AG08395 (cell line): ENCODE measurements at regions not wholly inside any gene's neighbourhood (a gene's known extent, or its start where the extent isn't known, plus 50 kb on each side); places are given as distances from the start of the nearest gene placed in this dataset.
A peak's percentile ranks its signal among the peaks of the same experiment; 100 is the strongest.

Source experiments
- DNase-seq: peaks from one replicate; pipeline ENCODE4 v3.0.0; 2012; ENCODE audit warnings: mixed read lengths, low spot score

DNA sequence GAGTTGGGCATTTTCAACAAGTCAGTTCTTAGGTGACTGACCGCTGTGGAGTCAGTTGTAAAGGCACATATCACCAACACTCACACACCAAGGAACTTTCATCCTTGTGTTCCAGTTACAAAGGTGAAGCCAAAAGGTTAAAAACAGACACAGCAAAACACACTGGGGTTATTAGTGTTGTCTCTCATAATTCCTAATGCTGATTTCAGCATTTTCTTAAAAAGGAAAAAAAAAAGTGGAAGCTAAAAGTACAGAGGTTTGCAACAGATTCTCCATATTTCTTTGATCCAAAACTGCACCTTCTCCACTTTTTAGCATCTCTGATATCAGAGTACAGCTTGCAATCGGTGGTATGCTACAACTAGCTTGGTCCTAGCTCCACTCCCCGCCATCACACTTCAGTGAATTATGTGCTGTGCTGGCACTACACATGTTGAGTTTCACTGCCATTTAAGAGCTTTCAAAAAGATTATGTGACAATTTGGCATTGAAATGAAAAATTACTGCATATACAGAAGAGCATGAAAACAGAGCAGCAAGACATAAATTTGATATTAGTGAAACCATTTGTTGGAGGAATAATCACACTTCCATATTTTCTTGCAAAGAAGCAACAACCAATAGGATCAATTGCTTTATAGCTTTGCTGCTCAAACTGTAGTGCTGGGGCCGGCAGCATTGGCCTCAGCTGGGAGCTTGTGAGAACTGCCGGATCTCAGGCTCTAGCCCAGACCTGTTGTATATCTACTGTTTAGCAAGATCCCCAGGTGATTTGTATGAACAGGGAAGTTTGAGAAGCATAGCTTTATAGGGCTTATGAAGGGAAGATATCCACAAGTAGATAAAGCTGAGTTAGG lies 62.3 kb upstream of the DAPL1 start:
- DNase-seq: no peak

DNA sequence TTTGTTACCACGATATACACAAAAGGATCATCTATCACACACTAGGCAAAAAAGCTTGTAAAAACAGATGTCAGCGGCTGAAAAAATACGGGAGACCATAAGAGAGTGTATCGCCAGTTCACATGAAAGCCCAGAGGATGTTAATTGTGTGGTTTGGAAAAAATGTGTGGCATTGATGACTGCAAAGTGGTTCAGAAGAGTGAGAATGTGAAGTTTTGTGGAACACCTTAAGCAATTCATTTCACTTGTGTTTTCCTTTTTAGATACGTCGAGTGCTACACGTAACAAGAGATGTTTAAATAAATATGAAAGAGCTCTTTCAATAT lies 61.7 kb upstream of the DAPL1 start:
- DNase-seq: no peak

DNA sequence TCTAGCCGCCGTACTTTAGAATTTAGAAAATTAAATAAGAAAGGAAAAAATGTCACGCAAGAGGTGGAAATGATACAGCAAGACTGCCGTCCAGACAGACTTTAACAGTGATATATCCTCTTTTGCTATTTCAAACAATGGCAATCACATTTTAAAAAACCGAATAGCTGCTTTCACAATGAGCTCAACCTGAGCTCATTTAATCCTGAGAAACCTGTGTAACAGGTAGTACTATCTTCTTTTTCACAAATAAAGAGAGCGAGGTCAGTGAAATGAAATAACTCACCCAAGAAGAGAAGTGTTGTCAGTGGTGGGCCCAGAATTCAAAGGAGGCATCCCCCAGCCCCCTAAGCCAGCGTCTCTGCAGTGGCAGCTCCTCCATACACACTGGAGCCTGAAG lies 60.7 kb upstream of the DAPL1 start:
- DNase-seq: no peak

DNA sequence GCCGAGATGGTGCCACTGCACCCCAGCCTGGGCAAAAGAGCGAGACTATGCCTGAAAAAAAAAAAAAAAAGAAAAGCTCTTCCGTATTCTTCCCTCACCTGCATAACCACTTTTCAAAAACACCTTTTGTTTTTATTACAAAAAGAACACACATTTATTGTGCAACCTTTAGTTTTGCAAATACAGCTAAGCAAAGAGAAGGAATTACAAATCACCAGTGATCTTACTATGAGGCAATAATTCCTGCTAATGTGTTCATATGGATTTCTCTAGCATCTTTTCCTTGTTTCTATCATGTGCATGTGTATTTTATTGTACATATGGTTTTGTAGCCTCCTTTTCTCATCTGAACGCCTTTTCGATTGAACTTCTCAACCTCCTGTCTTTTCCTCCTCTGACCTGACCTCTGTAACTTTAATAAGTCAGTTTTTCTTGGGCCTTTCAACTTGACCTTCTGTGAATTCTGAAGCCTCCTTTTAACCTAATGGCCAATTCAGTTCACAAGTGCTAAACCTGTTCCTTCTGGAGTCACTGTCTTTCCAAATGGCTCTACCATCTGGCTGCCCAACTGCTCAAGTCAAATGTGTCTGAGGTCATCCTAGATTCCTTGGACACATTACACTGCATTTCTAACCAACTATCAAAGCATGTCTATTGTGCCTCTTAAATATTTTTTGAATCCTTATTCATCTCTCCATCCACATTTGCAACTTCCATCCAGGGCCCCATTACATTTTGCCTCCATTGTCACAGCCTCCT lies 59.1 kb upstream of the DAPL1 start:
- DNase-seq: no peak

DNA sequence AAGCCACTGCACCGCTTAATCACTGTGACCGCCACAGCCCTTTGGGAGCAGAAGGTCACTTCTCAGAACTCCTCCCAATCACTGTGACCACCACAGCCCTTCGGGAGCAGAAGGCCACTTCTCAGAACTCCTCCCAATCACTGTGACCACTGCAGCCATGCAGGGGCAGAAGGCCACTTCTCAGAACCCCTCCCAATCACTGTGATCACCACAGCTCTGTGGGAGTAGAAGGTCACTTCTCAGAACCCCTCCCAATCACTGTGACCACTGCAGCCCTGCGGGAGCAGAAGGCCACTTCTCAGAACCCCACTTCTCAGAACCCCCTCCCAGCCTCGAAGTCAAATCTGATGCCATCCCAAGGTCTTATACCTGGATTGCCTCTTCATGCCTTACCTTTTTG lies 56.8 kb upstream of the DAPL1 start:
- no peak for DNase-seq

DNA sequence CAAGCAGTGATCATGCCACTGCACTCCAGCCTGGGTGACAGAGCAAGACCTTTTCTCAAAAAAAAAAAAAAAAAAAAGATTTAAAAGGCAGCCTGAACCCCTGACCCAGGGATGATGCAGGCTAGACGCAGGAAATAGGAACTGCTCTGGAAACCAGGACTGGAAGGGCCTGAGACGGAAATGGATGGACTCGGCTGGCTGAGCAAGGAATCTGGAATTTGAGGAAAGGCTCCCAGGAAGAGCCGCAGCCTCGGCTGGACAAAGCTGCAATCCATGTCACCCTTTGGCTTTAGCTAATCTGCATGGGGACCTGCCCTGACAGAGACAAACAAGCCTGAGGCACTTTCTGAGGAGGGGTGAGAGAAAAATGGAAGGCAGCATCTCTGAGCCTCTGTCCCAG lies 55.0 kb upstream of the DAPL1 start:
- no peak for DNase-seq

DNA sequence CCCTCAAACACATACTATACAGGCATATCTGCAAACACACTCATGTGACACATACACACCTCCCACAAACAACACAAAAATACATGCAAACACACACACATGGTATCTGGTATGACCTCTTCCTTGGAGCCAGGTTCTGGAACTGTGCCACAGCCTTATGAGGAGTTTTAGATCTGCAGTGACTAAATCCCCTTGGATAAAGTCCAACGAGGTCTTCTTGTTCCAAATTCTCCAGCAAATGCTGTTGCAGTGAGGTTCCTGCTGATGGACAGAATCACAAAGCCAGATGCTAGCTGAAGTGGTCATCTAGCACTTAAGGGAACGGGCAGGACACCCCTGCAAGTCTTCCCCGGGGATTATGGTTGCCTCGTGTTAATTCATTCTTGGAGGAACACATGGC lies 54.5 kb upstream of the DAPL1 start:
- no peak for DNase-seq

DNA sequence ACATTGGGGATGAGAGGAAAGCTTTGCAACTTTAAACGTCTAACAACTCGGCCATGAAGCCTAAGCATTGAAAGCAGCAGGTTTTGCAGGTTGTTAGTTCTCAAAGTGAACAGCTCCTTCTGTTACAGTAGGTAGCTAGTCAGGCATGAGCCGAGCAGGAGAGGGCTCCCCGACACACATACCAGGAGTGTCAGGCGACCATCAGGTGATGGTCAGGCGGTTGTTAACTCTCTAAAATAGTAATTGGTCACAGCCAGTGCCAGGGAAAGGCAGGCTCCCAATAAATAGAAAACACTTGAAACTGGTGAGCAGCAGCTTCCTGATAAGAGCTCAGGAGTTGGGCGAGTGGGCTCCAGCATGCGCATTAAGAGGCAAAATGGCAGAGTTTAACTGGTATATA lies 53.5 kb upstream of the DAPL1 start:
- DNase-seq: no peak

DNA sequence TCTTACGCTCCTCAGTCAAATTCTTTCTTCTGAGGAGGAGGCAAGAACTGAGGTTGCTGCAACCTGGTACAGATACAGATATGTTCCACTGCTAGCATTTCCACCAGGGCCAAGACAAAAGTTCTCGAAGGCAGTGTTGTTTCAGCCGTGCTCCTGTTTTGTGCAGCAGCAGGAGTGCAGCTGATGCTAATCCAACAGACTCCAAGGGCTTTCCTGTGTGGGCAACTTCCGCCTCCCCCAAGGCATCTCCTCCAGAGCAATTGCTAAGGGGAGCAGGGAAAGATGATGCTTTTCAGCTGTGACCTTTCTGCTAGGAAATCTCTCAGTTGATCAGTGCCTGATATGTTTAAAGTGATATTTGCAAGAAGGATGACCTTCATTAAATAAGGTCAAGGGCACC lies 52.6 kb upstream of the DAPL1 start:
- DNase-seq: no peak

DNA sequence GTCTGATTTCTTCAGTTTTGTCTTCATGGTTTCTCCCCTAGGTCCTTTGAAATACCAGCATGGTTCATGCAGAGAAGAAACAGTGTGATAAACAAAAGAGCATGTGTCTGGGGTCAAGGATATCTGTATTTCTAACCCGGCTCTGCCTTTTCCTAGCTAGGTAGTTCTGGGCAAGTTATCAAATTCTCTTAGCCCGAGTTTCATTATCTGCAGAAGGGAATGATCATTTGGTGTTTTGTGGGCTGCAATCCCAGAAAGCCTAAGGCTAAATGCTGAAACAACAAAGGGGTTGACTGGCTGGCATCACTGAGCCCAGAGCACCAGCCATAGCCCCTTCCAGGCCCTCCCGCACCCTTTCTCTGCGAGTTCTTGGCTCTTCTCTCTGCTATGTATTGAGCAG lies 51.7 kb upstream of the DAPL1 start:
- DNase-seq: no peak

DNA sequence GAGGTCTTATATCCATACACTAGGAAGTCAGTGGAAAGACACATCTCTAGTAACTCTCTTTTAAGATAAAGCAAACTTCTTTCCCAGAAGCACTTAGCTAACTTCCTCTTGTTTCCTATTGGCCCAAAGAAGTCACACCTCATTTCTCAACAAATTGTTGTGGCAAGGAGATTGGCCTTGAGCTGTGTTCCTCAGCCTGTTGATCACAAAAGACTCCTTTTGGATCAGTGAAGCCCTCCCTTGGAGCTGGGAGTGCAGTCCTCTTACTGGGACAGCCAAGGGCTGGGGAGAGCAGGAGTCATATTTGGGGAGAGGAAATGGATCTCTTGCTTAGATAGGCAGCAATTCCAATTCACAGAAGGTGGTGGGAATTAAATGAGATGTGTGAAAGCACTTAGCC lies 51.2 kb upstream of the DAPL1 start:
- no peak for DNase-seq

DNA sequence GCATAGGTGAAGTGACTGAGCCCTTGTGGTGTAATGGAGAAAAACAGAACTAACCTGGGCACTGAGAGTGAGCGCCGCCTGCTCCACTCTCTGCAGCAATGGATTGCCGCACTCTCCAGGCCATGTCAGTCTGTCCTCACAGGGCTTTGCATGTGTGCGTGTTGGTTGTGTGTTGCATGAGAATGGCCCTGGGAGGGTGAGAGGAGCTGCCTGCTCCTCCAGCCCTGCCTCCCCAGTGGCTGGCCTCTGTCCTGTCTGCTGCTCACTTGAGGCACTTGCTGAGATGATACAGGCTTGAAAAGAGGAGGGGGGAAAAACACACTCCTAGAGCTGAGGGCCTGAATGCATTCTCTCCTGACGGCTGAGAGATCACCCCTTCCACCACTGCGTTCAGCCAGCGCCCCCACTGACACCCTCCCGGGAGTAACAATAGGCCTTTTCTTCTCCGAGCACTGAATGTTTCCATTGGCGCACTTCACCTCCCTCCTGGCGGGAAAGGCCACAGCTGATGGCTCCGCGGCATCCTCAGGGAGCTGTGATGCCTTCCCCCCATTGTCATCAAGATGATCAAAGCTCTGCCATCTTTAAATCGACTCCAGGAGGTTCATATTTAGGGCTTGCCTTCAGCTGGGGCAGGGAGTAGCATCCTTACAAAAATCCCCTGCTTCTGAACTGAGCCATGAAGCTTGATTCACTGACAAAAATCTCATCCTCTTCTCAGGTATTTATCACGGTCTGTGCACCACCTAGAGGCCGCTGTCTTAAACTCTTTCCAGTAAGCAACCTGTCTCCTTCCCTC lies 49.9 kb upstream of the DAPL1 start:
- DNase-seq: peak; percentile 54
